Activated CD8-positive, alpha-beta memory T cell treated with anti-CD3 and anti-CD28 coated beads for 48 hours (primary cell): ENCODE measurements at regions not wholly inside any gene's neighbourhood (a gene's known extent, or its start where the extent isn't known, plus 50 kb on each side); places are given as distances from the start of the nearest gene placed in this dataset.

Experiments used
- DNase-seq, 3 experiments: peaks; one replicate each; pipeline ENCODE4 v3.0.0-alpha.2; 2020; ENCODE audit warnings: low read depth in 2 of 3, low spot score in 2 of 3

- no peak for DNase-seq
Observed at GRCh38 chr9:29751226-29751625, 2177.9 kb upstream of the C9orf72 start.

GRCh38 chr9:29753638-29754037 lies 2180.4 kb upstream of the C9orf72 start:
- DNase-seq, result no peak

DNA sequence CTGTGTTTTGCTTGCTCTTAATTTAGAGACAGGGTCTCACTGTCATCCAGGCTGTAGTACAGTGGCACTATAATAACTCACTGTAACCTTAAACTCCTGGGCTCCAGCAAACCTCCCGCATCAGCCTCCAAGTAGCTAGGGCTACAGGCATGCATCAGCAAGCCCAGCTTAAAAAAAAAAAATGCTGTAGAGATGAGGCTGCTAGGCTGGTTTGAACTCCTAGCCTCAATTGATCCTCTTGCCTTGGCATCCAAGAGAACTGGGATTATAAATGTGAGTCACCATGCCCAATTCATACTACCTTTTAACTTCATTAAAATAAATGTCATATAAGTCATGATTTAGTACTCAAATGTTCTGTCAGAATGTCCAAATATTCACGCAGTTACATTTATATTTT lies 2195.7 kb upstream of the C9orf72 start:
- no peak for DNase-seq

GRCh38 chr9:29773676-29774075 lies 2200.4 kb upstream of the C9orf72 start:
- DNase-seq, result no peak

GRCh38 chr9:29775491-29775890 lies 2202.2 kb upstream of the C9orf72 start:
- DNase-seq, result no peak

GRCh38 chr9:29778281-29778849 lies 2205.1 kb upstream of the C9orf72 start:
- DNase-seq, result no peak

DNA sequence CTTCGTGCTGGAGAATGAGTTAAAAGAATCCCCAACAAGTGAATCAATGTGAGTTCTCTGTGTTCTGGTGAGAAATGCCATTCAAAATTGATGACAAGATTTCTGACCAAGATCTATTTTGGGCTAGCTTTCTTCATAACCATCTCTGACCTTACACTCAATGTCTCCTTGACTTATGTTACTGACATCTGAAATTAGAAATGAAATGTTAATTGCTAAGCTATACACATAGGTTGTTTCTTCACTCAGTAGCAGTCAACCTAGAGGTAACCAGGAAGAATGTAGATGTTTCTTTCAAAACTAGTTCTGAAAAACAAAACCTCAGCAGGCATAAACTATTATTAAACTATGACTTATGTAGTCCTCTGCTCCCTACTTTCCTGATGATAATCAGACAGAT lies 2220.7 kb upstream of the C9orf72 start:
- DNase-seq, result no peak

GRCh38 chr9:29796291-29796952 lies 2223.1 kb upstream of the C9orf72 start:
- no peak for DNase-seq

- DNase-seq, result no peak
Observed at GRCh38 chr9:29798599-29798998, 2225.3 kb upstream of the C9orf72 start.

GRCh38 chr9:29799227-29799626 lies 2225.9 kb upstream of the C9orf72 start:
- no peak for DNase-seq

DNA sequence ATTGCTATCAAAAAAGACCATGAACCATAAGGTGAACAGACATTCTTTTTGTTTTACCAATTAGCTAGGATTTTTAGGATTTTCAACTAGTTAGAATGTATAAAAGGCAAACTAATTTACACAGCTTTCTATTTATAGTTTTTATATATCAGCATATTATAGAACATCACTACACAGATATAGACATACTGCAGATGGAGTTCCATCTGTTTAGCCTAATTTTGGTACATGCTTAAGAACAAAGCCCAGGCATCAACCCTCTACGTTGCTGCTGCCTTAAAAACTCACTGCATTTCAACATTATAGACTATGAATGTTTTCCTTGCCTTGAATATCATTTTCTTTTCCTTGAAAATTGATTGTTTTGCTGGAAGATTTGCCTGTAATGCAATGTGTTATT lies 2227.5 kb upstream of the C9orf72 start:
- no peak for DNase-seq

- DNase-seq, result no peak
Observed at GRCh38 chr9:29802454-29802853, 2229.2 kb upstream of the C9orf72 start.

DNA sequence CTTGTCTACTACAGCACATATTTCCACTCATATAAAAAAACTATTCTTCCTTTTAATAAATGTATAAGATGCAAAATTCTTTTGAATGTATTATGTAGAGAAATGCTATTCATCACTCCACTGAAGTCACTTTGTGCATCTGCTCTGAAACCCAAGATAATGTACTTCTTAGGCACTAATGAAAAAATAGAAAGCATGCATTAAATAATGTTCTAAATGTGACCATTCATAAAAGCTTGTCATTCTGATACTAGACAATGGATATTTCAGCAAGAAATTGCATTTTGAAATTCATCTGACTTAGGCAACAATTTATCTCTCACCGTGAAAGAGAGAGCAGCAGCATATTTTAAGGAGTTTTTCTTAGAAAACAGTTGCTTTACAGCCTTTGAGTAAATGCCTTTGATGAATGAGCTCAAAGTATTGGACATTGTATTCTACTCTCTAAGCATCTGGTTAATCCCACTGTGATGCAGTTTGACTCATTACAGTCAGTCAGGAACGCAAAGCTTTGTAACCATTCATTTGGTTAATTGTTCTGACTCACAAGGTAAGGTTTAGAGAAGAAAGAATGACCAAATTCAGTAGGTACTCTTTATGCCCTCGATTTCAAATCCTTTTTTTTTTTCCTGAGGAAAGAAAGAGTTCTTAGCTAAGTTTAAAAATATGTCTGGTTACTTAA lies 2233.8 kb upstream of the C9orf72 start:
- DNase-seq, result no peak

- no peak for DNase-seq
Observed at GRCh38 chr9:29816954-29817703, 2243.8 kb upstream of the C9orf72 start.

- DNase-seq, result no peak
Observed at GRCh38 chr9:29822458-29822857, 2249.2 kb upstream of the C9orf72 start.

DNA sequence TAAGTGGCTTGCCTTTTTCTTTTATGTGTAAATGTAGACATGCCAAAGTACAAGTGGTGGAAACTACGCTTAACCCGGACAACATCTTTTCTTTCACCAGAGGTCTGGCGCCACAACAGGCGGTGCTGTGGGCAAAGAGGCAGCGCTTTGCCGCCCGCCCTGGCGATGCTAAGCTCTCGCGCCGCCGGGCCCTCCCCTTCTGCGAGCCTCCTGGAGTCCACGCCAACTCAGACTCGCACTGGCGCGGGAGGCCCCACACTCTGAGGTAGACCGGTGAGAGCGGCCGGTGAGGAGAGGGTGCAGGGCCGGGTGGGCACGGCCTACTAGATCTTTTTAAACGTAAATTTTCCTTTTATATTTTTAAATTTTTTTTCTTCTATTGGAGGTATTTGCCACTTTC lies 2253.1 kb upstream of the C9orf72 start:
- DNase-seq, result no peak

- no peak for DNase-seq
Observed at GRCh38 chr9:29830821-29831220, 2257.5 kb upstream of the C9orf72 start.

DNA sequence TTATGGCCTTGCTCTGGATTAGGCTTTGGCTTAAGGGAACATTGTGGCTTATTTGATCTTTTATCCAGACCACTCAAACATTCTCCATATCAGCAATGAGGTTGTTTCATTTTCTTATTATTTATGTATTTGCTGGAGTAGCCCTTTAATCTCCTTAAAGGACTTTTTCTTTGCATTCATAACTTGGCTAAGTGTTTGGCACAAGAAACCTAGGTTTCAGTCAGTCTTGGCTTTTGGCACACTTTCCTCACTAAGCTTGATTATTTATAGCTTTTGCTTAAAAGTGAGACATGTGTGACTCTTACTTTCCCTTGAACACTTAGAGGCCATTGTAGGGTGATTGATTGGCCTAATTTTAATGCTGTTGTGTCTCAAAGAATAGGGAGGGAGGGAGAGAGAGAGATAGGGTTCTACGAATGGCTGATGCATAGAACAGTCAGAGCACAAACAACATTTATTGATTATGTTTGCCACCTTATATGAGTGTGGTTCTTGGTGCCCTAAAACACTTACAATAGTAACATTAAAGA lies 2265.3 kb upstream of the C9orf72 start:
- DNase-seq, result no peak

- DNase-seq, result no peak
Observed at GRCh38 chr9:29844251-29844650, 2271.0 kb upstream of the C9orf72 start.

- DNase-seq, result no peak
Observed at GRCh38 chr9:29850664-29851063, 2277.4 kb upstream of the C9orf72 start.

DNA sequence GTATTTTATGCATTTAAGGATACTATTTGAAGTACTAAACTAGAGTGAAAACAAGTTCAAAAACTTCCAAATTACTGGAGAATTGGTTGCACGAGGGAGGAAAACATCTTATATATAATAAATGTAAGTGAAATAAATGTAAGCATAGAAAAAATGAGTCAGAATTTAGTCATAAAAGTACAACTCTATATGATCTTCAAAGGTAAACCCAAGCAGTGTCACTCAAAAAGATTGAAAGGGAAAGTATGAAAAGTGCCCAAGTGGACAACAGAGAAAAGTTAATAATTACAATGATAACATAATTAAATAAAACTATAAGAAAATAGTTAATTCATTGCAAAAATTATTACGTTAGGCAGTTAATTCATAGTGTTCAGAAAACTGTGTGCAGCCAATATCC lies 2288.5 kb upstream of the C9orf72 start:
- no peak for DNase-seq
